Left ventricle myocardium inferior (tissue), 1 donor: ENCODE measurements at regions not wholly inside any gene's neighbourhood (a gene's known extent, or its start where the extent isn't known, plus 50 kb on each side); places are given as distances from the start of the nearest gene placed in this dataset.

Source experiments
- DNase-seq: peaks from one replicate; pipeline ENCODE4 v3.0.0-alpha.2; 2020
- H3K27ac ChIP-seq: fragments of 200-600 bp; replicated peaks from 2 replicates; pipeline ENCODE4 v1.8.0; 2021
- H3K27me3 ChIP-seq: fragments of 200-600 bp; 2 replicates; pipeline ENCODE4 v1.8.0; 2021; ENCODE audit warnings: low read depth
- H3K36me3 ChIP-seq: fragments of 200-600 bp; 2 replicates; pipeline ENCODE4 v1.8.0; 2021
- H3K4me1 ChIP-seq: fragments of 200-600 bp; 2 replicates; pipeline ENCODE4 v1.8.0; 2021
- H3K4me3 ChIP-seq: fragments of 200-600 bp; 2 replicates; pipeline ENCODE4 v1.8.0; 2021; ENCODE audit warnings: mild to moderate bottlenecking, moderate library complexity
- H3K9me3 ChIP-seq: fragments of 200-600 bp; replicated peaks from 2 replicates; pipeline ENCODE4 v1.8.0; 2021
- CTCF ChIP-seq: fragments of 200-600 bp; IDR thresholded peaks from 2 replicates; pipeline ENCODE4 v1.8.0; 2021; ENCODE audit warnings: antibody characterized with exemption, mild to moderate bottlenecking, borderline replicate concordance
- intact Hi-C: fragments of 100-400 bp; cut with micrococcal nuclease; formaldehyde crosslinking; loops from one replicate; pipeline ENCODE4 v1.11.0; 2022
- donor health status: DM: no; HTN: yes; CAD: no; lungs with severe emphysema.

- DNase-seq, result no peak
- Histone ChIP-seq H3K4me1 (peaks cover 4% of the 10 kb centered on the region), H3K27me3 (no peaks in the 10 kb centered on the region), H3K9me3 (no peaks in the 10 kb centered on the region), H3K36me3 (no peaks in the 10 kb centered on the region), H3K27ac (no peak overlapping the region), H3K4me3 (no peak overlapping the region)
- intact Hi-C loops, result no loop called here
- no peak for TF ChIP-seq CTCF
Measured at GRCh38 chr10:129090618-129091366, 376.2 kb upstream of the MGMT start.

GRCh38 chr10:129093641-129094040, 373.4 kb upstream of the MGMT start:
- no peak for DNase-seq
- TF ChIP-seq CTCF, result no peak

GRCh38 chr10:129094233-129094632, 372.8 kb upstream of the MGMT start:
- DNase-seq, result no peak
- H3K27ac ChIP-seq, result no peak overlapping the region
- TF ChIP-seq CTCF, result no peak
- no peaks in the 10 kb centered on the region for H3K36me3 ChIP-seq
- intact Hi-C loops, result no loop called here
- H3K4me1 ChIP-seq, result peaks cover 18% of the 10 kb centered on the region
- no peaks in the 10 kb centered on the region for H3K9me3 ChIP-seq
- H3K4me3 ChIP-seq, result no peak overlapping the region
- H3K27me3 ChIP-seq, result no peaks in the 10 kb centered on the region

More at GRCh38 chr10:129093641-129094040, 373.4 kb upstream of the MGMT start:
- H3K4me1 ChIP-seq, result peaks cover 18% of the 10 kb centered on the region
- no peak overlapping the region for H3K4me3 ChIP-seq
- intact Hi-C loops, result no loop called here
- H3K27ac ChIP-seq, result no peak overlapping the region
- no peaks in the 10 kb centered on the region for H3K27me3 ChIP-seq
- H3K36me3 ChIP-seq, result no peaks in the 10 kb centered on the region
- no peaks in the 10 kb centered on the region for H3K9me3 ChIP-seq

- Histone ChIP-seq H3K27ac (no peak overlapping the region), H3K9me3 (no peaks in the 10 kb centered on the region), H3K27me3 (no peaks in the 10 kb centered on the region), H3K4me3 (no peak overlapping the region), H3K4me1 (peaks cover 18% of the 10 kb centered on the region), H3K36me3 (no peaks in the 10 kb centered on the region)
- intact Hi-C loops, result no loop called here
- TF ChIP-seq CTCF, result no peak
- DNase-seq, result no peak
Measured at GRCh38 chr10:129094861-129095260, 372.2 kb upstream of the MGMT start.

GRCh38 chr10:129095680-129096064, 371.4 kb upstream of the MGMT start:
- H3K27ac ChIP-seq, result peak overlapping the region; percentile 37
- intact Hi-C loops, result no loop called here

More at GRCh38 chr10:129095680-129096064, 371.4 kb upstream of the MGMT start:
- no peak for DNase-seq
- H3K4me1 ChIP-seq, result peaks cover 18% of the 10 kb centered on the region
- no peak overlapping the region for H3K4me3 ChIP-seq
- no peak for TF ChIP-seq CTCF
- H3K9me3 ChIP-seq, result no peaks in the 10 kb centered on the region
- no peaks in the 10 kb centered on the region for H3K36me3 ChIP-seq
- no peaks in the 10 kb centered on the region for H3K27me3 ChIP-seq
